OCI-LY3 (cell line): ENCODE measurements at regions not wholly inside any gene's neighbourhood (a gene's known extent, or its start where the extent isn't known, plus 50 kb on each side); places are given as distances from the start of the nearest gene placed in this dataset.

Experiments used
- H2AFZ ChIP-seq: fragments of 200-600, 300-600 bp; shearing (Covaris generic); 2 replicates; pipeline ENCODE4 v1.6.0; 2014; ENCODE audit warnings: antibody characterized with exemption, low read depth, low read length
- H3K27ac ChIP-seq: fragments of 200-600, 300-600 bp; sonication (generic); 2 replicates; pipeline ENCODE4 v1.5.1; 2014; ENCODE audit warnings: mild to moderate bottlenecking, low read length, moderate library complexity, mixed read lengths
- H3K27me3 ChIP-seq: fragments of 200-600, 300-600 bp; sonication (generic); 2 replicates; pipeline ENCODE4 v1.6.1; 2014; ENCODE audit warnings: low read depth, low read length, mixed read lengths
- H3K36me3 ChIP-seq: fragments of 200-600, 300-600 bp; sonication (generic); replicated peaks from 2 replicates; pipeline ENCODE3; 2014; ENCODE audit warnings: low read depth, low read length, mixed read lengths
- H3K4me1 ChIP-seq: fragments of 300-600, 200-600 bp; sonication (generic); 2 replicates; pipeline ENCODE4 v1.6.1; 2014; ENCODE audit warnings: low read length, mixed read lengths
- H3K4me2 ChIP-seq: fragments of 200-600, 300-600 bp; sonication (generic); 2 replicates; pipeline ENCODE4 v1.6.1; 2014; ENCODE audit warnings: low read length, mixed read lengths
- H3K4me3 ChIP-seq: fragments of 300-600, 200-600 bp; sonication (generic); 2 replicates; pipeline ENCODE4 v1.5.1; 2014; ENCODE audit warnings: antibody characterized with exemption, mild to moderate bottlenecking, low read length, moderate library complexity
- H3K79me2 ChIP-seq: fragments of 300-600, 200-600 bp; shearing (Covaris generic); 2 replicates; pipeline ENCODE4 v1.6.1; 2014; ENCODE audit warnings: mild to moderate bottlenecking, low read length, mixed read lengths
- H3K9ac ChIP-seq: fragments of 300-600, 200-600 bp; shearing (Covaris generic); 2 replicates; pipeline ENCODE4 v1.6.0; 2014; ENCODE audit warnings: mild to moderate bottlenecking, low read length, moderate library complexity
- H3K9me3 ChIP-seq: fragments of 200-600, 300-600 bp; shearing (Covaris generic); 2 replicates; pipeline ENCODE4 v1.6.1; 2014; ENCODE audit warnings: low read length, mixed read lengths; ENCODE audit not compliant: insufficient read depth
- H4K20me1 ChIP-seq: fragments of 200-600, 300-600 bp; sonication (generic); 2 replicates; pipeline ENCODE4 v1.6.1; 2016; ENCODE audit warnings: low read length, mixed read lengths; ENCODE audit not compliant: insufficient read depth
- CTCF ChIP-seq: fragments of 200-600, 300-600 bp; sonication (generic); IDR thresholded peaks from 2 replicates; pipeline ENCODE4 v1.5.1; 2014; ENCODE audit warnings: antibody characterized with exemption, low read length, low read depth
- EZH2phosphoT487 ChIP-seq: fragments of 200-600 bp; shearing (Covaris generic); IDR thresholded peaks from 2 replicates; pipeline ENCODE4 v1.6.1; 2018; ENCODE audit warnings: antibody characterized with exemption, mixed run types, low read depth

GRCh38 chr3:72086743-72087087, 301.8 kb upstream of the PROK2 start:
- H3K4me3 ChIP-seq: no peak overlapping the region

GRCh38 chr3:72086042-72086742, 301.2 kb upstream of the PROK2 start:
- no peak overlapping the region for H3K27ac ChIP-seq
- no peak overlapping the region for H3K4me2 ChIP-seq
- H3K27me3 ChIP-seq: peaks cover 80% of the 10 kb centered on the region
- no peak for TF ChIP-seq EZH2phosphoT487
- TF ChIP-seq CTCF: no peak
- H3K4me3 ChIP-seq: no peak overlapping the region
- no peaks in the 10 kb centered on the region for H3K79me2 ChIP-seq
- no peak overlapping the region for H2AFZ ChIP-seq
- no peaks in the 10 kb centered on the region for H3K36me3 ChIP-seq
- H4K20me1 ChIP-seq: peaks cover 17% of the 10 kb centered on the region
- H3K4me1 ChIP-seq: peaks cover 26% of the 10 kb centered on the region
- H3K9ac ChIP-seq: no peak overlapping the region
- H3K9me3 ChIP-seq: 0 out of 2 replicates have a peak, but pooled peaks cover under 1% of the 10 kb centered on the region

More at GRCh38 chr3:72086743-72087087, 301.8 kb upstream of the PROK2 start:
- Histone ChIP-seq H3K27ac (no peak overlapping the region), H3K79me2 (no peaks in the 10 kb centered on the region), H3K36me3 (no peaks in the 10 kb centered on the region), H3K9ac (no peak overlapping the region), H3K9me3 (no peaks in the 10 kb centered on the region), H3K4me2 (no peak overlapping the region), H3K27me3 (peaks cover 81% of the 10 kb centered on the region), H2AFZ (no peak overlapping the region), H3K4me1 (peaks cover 21% of the 10 kb centered on the region), H4K20me1 (peaks cover 19% of the 10 kb centered on the region)
- TF ChIP-seq CTCF (no peak), EZH2phosphoT487 (no peak)

- Histone ChIP-seq H4K20me1 (peaks cover 6% of the 10 kb centered on the region; the same call in 1 of the 2 replicates), H3K4me1 (peaks cover 38% of the 10 kb centered on the region), H3K9ac (no peak overlapping the region), H3K27ac (no peak overlapping the region), H2AFZ (no peak overlapping the region), H3K9me3 (0 out of 2 replicates have a peak, but pooled peaks cover 4% of the 10 kb centered on the region), H3K4me2 (no peak overlapping the region), H3K4me3 (no peak overlapping the region), H3K79me2 (no peaks in the 10 kb centered on the region), H3K27me3 (peaks cover 77% of the 10 kb centered on the region), H3K36me3 (no peaks in the 10 kb centered on the region)
- TF ChIP-seq CTCF (no peak), EZH2phosphoT487 (no peak)
Measured at GRCh38 chr3:72085036-72085435, 300.1 kb upstream of the PROK2 start.

GRCh38 chr3:72082776-72083462, 298.0 kb upstream of the PROK2 start:
- Histone ChIP-seq H3K79me2 (no peaks in the 10 kb centered on the region), H3K4me1 (peaks cover 59% of the 10 kb centered on the region), H3K27ac (no peak overlapping the region), H4K20me1 (peaks cover 17% of the 10 kb centered on the region; the same call in 1 of the 2 replicates), H3K4me3 (peak overlapping the region; percentile 37; the same call in 1 of the 2 replicates), H3K9ac (no peak overlapping the region), H3K27me3 (peaks cover 77% of the 10 kb centered on the region), H3K36me3 (no peaks in the 10 kb centered on the region), H3K9me3 (0 out of 2 replicates have a peak, but pooled peaks cover 4% of the 10 kb centered on the region), H3K4me2 (peak overlapping the region; percentile 57), H2AFZ (no peak overlapping the region)
- TF ChIP-seq CTCF (no peak), EZH2phosphoT487 (no peak)
